ENCODE measurements at regions not wholly inside any gene's neighbourhood (a gene's known extent, or its start where the extent isn't known, plus 50 kb on each side); places are given as distances from the start of the nearest gene placed in this dataset.

GRCh38 chr18:61706276-61706915, 186.4 kb downstream of the RNF152 start:
- TF ChIP-seq CTCF (IDR thresholded peaks at IDR 0.05 in 2 of 3, conservative IDR thresholded peaks at IDR 0.05 in 1 of 3; ENCODE audit: control insufficient read depth in 2 of 3, extremely low read depth in 1 of 3, insufficient read depth in 1 of 3, low read depth in 3 of 3, low read length in 3 of 3) (no peak), EZH2 (IDR thresholded peaks at IDR 0.05; ENCODE audit: borderline replicate concordance, control insufficient read depth, low read depth, low read length) (no peak), RAD21 (IDR thresholded peaks at IDR 0.05; ENCODE audit: insufficient read depth, low read depth, low read length) (no peak), TAF1 (IDR thresholded peaks at IDR 0.05; ENCODE audit: borderline replicate concordance, low read depth, low read length) (no peak), HDAC2 (IDR thresholded peaks at IDR 0.05) (no peak), ZBTB33 (IDR thresholded peaks at IDR 0.05) (no peak), ATF3 (IDR thresholded peaks at IDR 0.05; ENCODE audit: borderline replicate concordance, extremely low read depth, low read depth, low read length) (no peak), POLR2A (IDR thresholded peaks at IDR 0.05; ENCODE audit: low read depth, low read length) (no peak), CHD4 (IDR thresholded peaks at IDR 0.05) (no peak), EGR1 (IDR thresholded peaks at IDR 0.05; ENCODE audit: borderline replicate concordance in 1 of 2, low read depth in 2 of 2, low read length in 2 of 2) (no peak), CHD1 (IDR thresholded peaks at IDR 0.05; ENCODE audit: low read depth, low read length) (no peak), STAT1 (conservative IDR thresholded peaks at IDR 0.05) (no peak), KDM1A (IDR thresholded peaks at IDR 0.05; ENCODE audit: borderline replicate concordance) (no peak)
